Heart left ventricle (tissue), 13 donors: ENCODE measurements at regions not wholly inside any gene's neighbourhood (a gene's known extent, or its start where the extent isn't known, plus 50 kb on each side); places are given as distances from the start of the nearest gene placed in this dataset.
"Not testable (repeated sequence)": the region's sequence is repeated elsewhere in the genome, so short reads cannot be mapped to it uniquely, and the experiment has no call there.

ENCODE experiments used
- POLR2A ChIP-seq, 2 donors: fragments of 450-650 bp; IDR thresholded peaks; one replicate each; pipeline ENCODE4 v1.6.1; 2017; ENCODE audit warnings: antibody characterized with exemption in 2 of 2, mild to moderate bottlenecking in 2 of 2, moderate library complexity in 2 of 2
- TF ChIP-seq, protein P1 (sequence below), 12 donors: fragments of 200-600 bp; sonication (generic) in 4 of 12; IDR thresholded peaks; one replicate each; pipeline versions ENCODE4 v1.5.0 to v1.8.0; 2018 to 2022; ENCODE audit warnings: antibody characterized with exemption in 12 of 12, mild to moderate bottlenecking in 5 of 12
- donor health status: ischemic (EF 13 %, LVEDD 7.1; RV severe dilation, severe dysfunction).
- donor health status: DM: no; HTN: yes; CAD: no.
- donor health status: DM: no; HTN: no; CAD: no.
- donor health status: ischemic (EF 25% LVEDD 6.9; RV normal size, moderate dysfunction).
- donor health status: ischemic (EF 25% LVEDD 5.7; RV mildly dilated, moderate dysfunction).
- donor health status: ischemic (EF 35%, LVEDD 5.7; RV mildly dilated, moderate dysfunction).
- donor health status: nonischemic (EF 11% LVEDD 7.7; RV severe dilation, severe dysfunction).
- donor health status: DM: yes; HTN: yes; CAD: no.
- donor health status: PGD.
- donor health status: ischemic (EF 29% LVEDD 5.4; RV normal size, mild dysfunction).
- donor health status: nonischemic (EF 23%, LVEDD 6.1; RV moderate dilation, normal function).

DNA sequence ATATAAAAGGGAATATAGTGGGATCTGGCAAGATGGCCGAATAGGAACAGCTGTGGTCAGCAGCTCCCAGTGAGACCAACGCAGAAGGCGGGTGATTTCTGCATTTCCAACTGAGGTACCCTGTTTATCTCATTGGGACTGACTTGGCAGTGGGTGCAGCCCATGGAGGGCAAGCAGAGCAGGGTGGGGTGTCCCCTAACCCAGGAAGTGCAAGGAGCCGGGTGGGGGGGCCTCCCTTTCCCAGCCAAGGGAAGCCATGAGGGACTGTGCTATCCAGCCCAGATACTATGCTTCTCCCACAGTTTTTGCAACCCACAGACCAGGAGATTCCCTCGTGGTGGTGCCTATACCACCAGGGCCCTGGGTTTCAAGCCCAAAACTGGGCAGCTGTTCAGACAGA, 342.4 kb downstream of the RPS29 start:
- not testable (repeated sequence) for TF ChIP-seq POLR2A (IDR thresholded peaks at IDR 0.05)
- TF ChIP-seq, protein P1, sequence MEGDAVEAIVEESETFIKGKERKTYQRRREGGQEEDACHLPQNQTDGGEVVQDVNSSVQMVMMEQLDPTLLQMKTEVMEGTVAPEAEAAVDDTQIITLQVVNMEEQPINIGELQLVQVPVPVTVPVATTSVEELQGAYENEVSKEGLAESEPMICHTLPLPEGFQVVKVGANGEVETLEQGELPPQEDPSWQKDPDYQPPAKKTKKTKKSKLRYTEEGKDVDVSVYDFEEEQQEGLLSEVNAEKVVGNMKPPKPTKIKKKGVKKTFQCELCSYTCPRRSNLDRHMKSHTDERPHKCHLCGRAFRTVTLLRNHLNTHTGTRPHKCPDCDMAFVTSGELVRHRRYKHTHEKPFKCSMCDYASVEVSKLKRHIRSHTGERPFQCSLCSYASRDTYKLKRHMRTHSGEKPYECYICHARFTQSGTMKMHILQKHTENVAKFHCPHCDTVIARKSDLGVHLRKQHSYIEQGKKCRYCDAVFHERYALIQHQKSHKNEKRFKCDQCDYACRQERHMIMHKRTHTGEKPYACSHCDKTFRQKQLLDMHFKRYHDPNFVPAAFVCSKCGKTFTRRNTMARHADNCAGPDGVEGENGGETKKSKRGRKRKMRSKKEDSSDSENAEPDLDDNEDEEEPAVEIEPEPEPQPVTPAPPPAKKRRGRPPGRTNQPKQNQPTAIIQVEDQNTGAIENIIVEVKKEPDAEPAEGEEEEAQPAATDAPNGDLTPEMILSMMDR (IDR thresholded peaks at IDR 0.05) = not testable (repeated sequence)
